ENCODE measurements at regions not wholly inside any gene's neighbourhood (a gene's known extent, or its start where the extent isn't known, plus 50 kb on each side); places are given as distances from the start of the nearest gene placed in this dataset.

DNA sequence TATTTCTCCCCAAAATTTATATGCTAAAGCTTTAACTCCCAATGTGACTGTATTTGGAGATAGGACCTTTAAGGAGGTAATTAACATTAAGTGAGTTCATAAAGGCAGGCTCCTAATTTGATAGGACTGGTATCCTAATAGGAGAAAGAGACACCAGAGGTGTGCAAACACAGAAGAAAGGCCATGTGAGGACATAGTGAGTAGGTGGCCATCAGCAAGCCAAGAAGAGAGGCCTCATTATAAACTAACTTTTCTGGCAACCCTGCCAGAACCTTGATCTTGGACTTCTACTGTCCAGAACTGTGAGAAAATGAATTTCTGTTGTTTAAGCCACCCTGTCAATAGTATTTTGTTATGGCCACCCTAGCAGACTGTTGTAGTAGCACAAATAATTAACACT lies 177.9 kb upstream of the FUT9 start:
- no peak overlapping the region for H3K4me3 ChIP-seq (ENCODE audit: low read depth, low read length)
- no peaks in the 10 kb centered on the region for H3K36me3 ChIP-seq (ENCODE audit: control insufficient read depth, insufficient read depth, low read length)
- no peaks in the 10 kb centered on the region for H3K27me3 ChIP-seq (ENCODE audit: control insufficient read depth, insufficient read depth, low read length)
- no peak for DNase-seq (ENCODE audit: low read depth)
- TF ChIP-seq, protein P1, sequence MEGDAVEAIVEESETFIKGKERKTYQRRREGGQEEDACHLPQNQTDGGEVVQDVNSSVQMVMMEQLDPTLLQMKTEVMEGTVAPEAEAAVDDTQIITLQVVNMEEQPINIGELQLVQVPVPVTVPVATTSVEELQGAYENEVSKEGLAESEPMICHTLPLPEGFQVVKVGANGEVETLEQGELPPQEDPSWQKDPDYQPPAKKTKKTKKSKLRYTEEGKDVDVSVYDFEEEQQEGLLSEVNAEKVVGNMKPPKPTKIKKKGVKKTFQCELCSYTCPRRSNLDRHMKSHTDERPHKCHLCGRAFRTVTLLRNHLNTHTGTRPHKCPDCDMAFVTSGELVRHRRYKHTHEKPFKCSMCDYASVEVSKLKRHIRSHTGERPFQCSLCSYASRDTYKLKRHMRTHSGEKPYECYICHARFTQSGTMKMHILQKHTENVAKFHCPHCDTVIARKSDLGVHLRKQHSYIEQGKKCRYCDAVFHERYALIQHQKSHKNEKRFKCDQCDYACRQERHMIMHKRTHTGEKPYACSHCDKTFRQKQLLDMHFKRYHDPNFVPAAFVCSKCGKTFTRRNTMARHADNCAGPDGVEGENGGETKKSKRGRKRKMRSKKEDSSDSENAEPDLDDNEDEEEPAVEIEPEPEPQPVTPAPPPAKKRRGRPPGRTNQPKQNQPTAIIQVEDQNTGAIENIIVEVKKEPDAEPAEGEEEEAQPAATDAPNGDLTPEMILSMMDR (IDR thresholded peaks at IDR 0.05; ENCODE audit: insufficient read depth, low read length, poor library complexity, severe bottlenecking), result no peak

DNA sequence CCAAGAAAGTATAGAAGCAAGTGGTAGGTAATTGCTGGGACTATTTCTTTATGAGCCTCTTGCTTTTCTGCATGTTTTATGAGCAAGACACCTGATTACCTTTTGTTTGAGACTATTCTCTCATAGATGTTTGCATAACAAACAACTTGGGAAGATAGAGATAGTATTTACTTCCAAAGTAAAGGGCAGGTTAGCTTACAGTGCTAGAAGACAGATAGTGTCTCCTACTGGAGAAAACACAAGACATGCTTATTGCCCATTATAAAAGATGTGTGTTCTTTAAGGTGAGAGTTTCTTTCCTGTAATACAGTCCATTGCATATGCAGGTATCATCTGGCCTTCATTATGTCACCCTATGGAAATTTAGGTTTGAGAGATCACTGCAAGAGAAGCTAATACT lies 174.2 kb upstream of the FUT9 start:
- Histone ChIP-seq H3K27me3 (ENCODE audit: control insufficient read depth, insufficient read depth, low read length) (no peaks in the 10 kb centered on the region), H3K36me3 (ENCODE audit: control insufficient read depth, insufficient read depth, low read length) (no peaks in the 10 kb centered on the region), H3K4me3 (ENCODE audit: low read depth, low read length) (no peak overlapping the region)
- TF ChIP-seq, protein P1 (IDR thresholded peaks at IDR 0.05; ENCODE audit: insufficient read depth, low read length, poor library complexity, severe bottlenecking), result no peak
- no peak for DNase-seq (ENCODE audit: low read depth)

DNA sequence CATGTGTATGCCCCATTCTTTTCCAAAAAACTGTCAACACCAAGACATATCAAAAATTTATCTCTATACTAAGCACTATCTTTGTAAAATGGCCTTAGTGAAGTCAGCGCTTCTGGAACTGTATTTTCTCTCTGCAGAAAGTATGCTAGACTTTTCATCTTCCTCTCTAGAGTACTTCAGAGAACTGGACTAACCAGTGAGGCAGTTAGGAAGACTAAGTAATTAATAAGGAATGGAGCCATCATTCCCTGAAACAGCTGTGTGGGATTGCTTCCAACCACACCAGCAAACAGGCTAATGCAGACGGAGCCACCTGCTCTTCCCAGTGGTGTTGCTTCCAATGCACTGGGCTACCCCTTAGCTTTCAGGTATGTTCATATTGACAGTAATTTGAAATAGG lies 169.1 kb upstream of the FUT9 start:
- no peaks in the 10 kb centered on the region for H3K27me3 ChIP-seq (ENCODE audit: control insufficient read depth, insufficient read depth, low read length)
- DNase-seq (ENCODE audit: low read depth), result no peak
- H3K4me3 ChIP-seq (ENCODE audit: low read depth, low read length), result no peak overlapping the region
- no peaks in the 10 kb centered on the region for H3K36me3 ChIP-seq (ENCODE audit: control insufficient read depth, insufficient read depth, low read length)
- TF ChIP-seq, protein P1 (IDR thresholded peaks at IDR 0.05; ENCODE audit: insufficient read depth, low read length, poor library complexity, severe bottlenecking), result no peak

DNA sequence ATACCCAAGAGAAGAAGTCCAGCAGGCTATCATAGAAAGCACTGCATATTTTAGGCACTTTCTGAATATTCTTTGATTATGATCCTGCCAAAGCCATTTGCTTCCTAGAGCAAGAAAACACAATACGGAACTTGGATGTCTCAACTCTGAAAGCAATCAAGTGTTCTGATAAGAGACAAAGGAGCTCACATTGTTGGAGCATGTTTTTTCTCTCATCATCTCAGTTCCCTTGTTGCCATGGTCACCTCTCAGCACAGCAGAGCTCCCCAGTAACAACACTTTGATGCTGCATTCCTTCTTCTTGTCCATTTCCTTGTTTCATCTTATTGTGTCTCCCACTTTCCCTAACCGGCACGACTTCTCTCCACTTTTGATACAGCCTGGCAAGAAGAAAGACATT lies 168.7 kb upstream of the FUT9 start:
- Histone ChIP-seq H3K4me3 (ENCODE audit: low read depth, low read length) (no peak overlapping the region), H3K36me3 (ENCODE audit: control insufficient read depth, insufficient read depth, low read length) (no peaks in the 10 kb centered on the region), H3K27me3 (ENCODE audit: control insufficient read depth, insufficient read depth, low read length) (no peaks in the 10 kb centered on the region)
- DNase-seq (ENCODE audit: low read depth), result no peak
- TF ChIP-seq, protein P1 (IDR thresholded peaks at IDR 0.05; ENCODE audit: insufficient read depth, low read length, poor library complexity, severe bottlenecking), result no peak

DNA sequence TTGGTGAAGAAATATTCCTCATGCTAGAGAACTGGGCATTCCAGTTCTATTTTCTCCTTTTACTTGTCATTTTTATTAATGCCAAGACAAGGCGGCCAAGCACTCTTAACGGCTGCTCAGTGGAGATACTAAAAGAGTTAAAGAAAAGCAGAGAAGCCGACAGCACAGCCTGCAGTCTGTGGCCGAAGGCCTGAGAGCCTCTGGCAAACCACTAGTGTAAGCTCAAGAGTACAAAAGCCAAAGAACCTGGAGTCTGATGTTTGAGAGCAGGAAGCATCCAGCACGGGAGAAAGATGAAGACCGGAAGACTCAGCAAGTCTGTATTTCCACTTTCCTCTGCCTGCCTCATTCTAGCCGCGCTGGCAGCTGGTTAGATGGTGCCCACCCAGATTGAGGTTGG lies 167.1 kb upstream of the FUT9 start:
- no peak for DNase-seq (ENCODE audit: low read depth)
- H3K27me3 ChIP-seq (ENCODE audit: control insufficient read depth, insufficient read depth, low read length), result no peaks in the 10 kb centered on the region
- no peak overlapping the region for H3K4me3 ChIP-seq (ENCODE audit: low read depth, low read length)
- no peaks in the 10 kb centered on the region for H3K36me3 ChIP-seq (ENCODE audit: control insufficient read depth, insufficient read depth, low read length)
- TF ChIP-seq, protein P1 (IDR thresholded peaks at IDR 0.05; ENCODE audit: insufficient read depth, low read length, poor library complexity, severe bottlenecking), result no peak

DNA sequence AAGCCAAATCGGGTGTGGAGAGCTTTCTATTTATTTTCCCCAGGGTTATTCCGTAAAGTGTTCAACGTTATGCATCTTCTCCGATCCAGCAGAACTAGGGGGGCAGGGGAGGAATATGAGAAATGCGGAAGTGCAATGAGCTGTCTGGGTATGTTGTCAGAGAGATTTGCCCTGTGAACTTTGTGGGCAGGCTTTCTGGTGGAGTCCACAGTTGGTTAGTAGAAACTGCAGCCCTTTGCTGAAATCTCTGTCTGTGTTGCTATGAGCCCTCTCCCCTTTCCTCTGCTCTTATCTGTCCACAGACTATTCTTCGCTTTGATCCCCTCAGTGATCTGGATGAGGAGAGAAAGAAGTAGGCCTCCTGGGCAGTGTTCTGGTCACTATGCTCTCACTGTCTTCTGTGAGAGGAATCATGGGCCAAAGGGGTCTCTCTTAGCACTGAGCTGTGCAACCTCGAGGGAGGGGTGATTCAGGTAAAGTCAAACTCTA lies 158.9 kb upstream of the FUT9 start:
- no peak overlapping the region for H3K4me3 ChIP-seq (ENCODE audit: low read depth, low read length)
- DNase-seq (ENCODE audit: low read depth), result no peak
- H3K27me3 ChIP-seq (ENCODE audit: control insufficient read depth, insufficient read depth, low read length), result no peaks in the 10 kb centered on the region
- TF ChIP-seq, protein P1 (IDR thresholded peaks at IDR 0.05; ENCODE audit: insufficient read depth, low read length, poor library complexity, severe bottlenecking), result no peak
- no peaks in the 10 kb centered on the region for H3K36me3 ChIP-seq (ENCODE audit: control insufficient read depth, insufficient read depth, low read length)

Data from kidney epithelial cell (primary cell).